Gastroesophageal sphincter (tissue), 4 donors: ENCODE measurements at regions not wholly inside any gene's neighbourhood (a gene's known extent, or its start where the extent isn't known, plus 50 kb on each side); places are given as distances from the start of the nearest gene placed in this dataset.

Source experiments
- ATAC-seq: fragments of 150-250 bp; one replicate; pipeline ENCODE4 v1.9.1; 2016; ENCODE audit warnings: mild to moderate bottlenecking, moderate library complexity
- H3K27ac ChIP-seq, 4 donors: fragments of 200-600 bp; sonication (generic) in 3 of 4; 1 replicate in 3 of 4; 2 replicates in 1 of 4; pipeline ENCODE4 v1.5.1; 2016 to 2019
- H3K27me3 ChIP-seq: fragments of 200-600 bp; sonication (generic); one replicate; pipeline ENCODE4 v1.5.1; 2019
- H3K36me3 ChIP-seq, 2 donors: fragments of 200-600 bp; sonication (generic); one replicate each; pipeline ENCODE4 v1.5.1; 2019; ENCODE audit warnings: control low read depth in 1 of 2
- H3K4me1 ChIP-seq, 3 donors: fragments of 200-600 bp; sonication (generic); 1 replicate in 2 of 3; 2 replicates in 1 of 3; pipeline ENCODE4 v1.5.1; 2016 to 2019; ENCODE audit warnings: control low read depth in 2 of 3
- H3K4me3 ChIP-seq, 2 donors: fragments of 200-600 bp; sonication (generic); one replicate each; pipeline ENCODE4 v1.5.1; 2019; ENCODE audit warnings: mild to moderate bottlenecking in 1 of 2, moderate library complexity in 1 of 2
- H3K9me3 ChIP-seq, 3 donors: fragments of 200-600 bp; sonication (generic); one replicate each; pipeline ENCODE4 v1.5.1; 2017 to 2019; ENCODE audit warnings: control low read depth in 2 of 3
- EP300 ChIP-seq: sonication (generic); formaldehyde crosslinking; IDR thresholded peaks from one replicate; pipeline ENCODE4 v1.6.1; 2017; ENCODE audit warnings: antibody characterized with exemption, mild to moderate bottlenecking
- POLR2A ChIP-seq, 2 donors: fragments of 450-650 bp; IDR thresholded peaks; one replicate each; pipeline ENCODE4 v1.6.1; 2017; ENCODE audit warnings: antibody characterized with exemption in 2 of 2, mild to moderate bottlenecking in 2 of 2, moderate library complexity in 1 of 2
- POLR2AphosphoS5 ChIP-seq: sonication (generic); formaldehyde crosslinking; IDR thresholded peaks from one replicate; pipeline ENCODE4 v1.6.1; 2017; ENCODE audit warnings: antibody characterized with exemption
- WGBS, 2 donors: methylation state at CpG; one replicate each; pipeline ENCODE4 v1.1.5; 2018; ENCODE audit warnings: low coverage in 1 of 2; 5-methylcytosine and 5-hydroxymethylcytosine counted together
- TF ChIP-seq, protein P1 (sequence below), 4 experiments: fragments of 200-600 bp in 2 of 4; fragments of 450-650 bp in 2 of 4; sonication (generic) in 1 of 4; IDR thresholded peaks; one replicate each; pipeline ENCODE4 v1.5.1; 2017 to 2019; ENCODE audit warnings: antibody characterized with exemption in 4 of 4, mild to moderate bottlenecking in 2 of 4, moderate library complexity in 2 of 4

- Histone ChIP-seq H3K27ac (no peak overlapping the region), H3K9me3 (peaks cover 0 to 9% (median 0%) of the 10 kb centered on the region in 3 donors), H3K36me3 (no peaks in the 10 kb centered on the region), H3K4me1 (no peaks in the 10 kb centered on the region), H3K27me3 (peaks cover 35% of the 10 kb centered on the region), H3K4me3 (no peak overlapping the region)
- 71% methylated on average over 1 of the region's 1 CpG; no CpG with 5 or more reads in 1 of the 2 donors for WGBS, 2 donors
- TF ChIP-seq POLR2AphosphoS5 (no peak), EP300 (no peak), POLR2A (IDR thresholded peaks at IDR 0.05) (no peak)
- TF ChIP-seq, protein P1, sequence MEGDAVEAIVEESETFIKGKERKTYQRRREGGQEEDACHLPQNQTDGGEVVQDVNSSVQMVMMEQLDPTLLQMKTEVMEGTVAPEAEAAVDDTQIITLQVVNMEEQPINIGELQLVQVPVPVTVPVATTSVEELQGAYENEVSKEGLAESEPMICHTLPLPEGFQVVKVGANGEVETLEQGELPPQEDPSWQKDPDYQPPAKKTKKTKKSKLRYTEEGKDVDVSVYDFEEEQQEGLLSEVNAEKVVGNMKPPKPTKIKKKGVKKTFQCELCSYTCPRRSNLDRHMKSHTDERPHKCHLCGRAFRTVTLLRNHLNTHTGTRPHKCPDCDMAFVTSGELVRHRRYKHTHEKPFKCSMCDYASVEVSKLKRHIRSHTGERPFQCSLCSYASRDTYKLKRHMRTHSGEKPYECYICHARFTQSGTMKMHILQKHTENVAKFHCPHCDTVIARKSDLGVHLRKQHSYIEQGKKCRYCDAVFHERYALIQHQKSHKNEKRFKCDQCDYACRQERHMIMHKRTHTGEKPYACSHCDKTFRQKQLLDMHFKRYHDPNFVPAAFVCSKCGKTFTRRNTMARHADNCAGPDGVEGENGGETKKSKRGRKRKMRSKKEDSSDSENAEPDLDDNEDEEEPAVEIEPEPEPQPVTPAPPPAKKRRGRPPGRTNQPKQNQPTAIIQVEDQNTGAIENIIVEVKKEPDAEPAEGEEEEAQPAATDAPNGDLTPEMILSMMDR (IDR thresholded peaks at IDR 0.05) = no peak
- no peak for ATAC-seq
Observed at GRCh38 chr12:115898670-115899069, 378.8 kb downstream of the MED13L start.

- Histone ChIP-seq H3K4me1 (no peaks in the 10 kb centered on the region), H3K27ac (no peak overlapping the region), H3K9me3 (peaks cover 0 to 2% (median 0%) of the 10 kb centered on the region in 3 donors), H3K36me3 (no peaks in the 10 kb centered on the region), H3K4me3 (no peak overlapping the region), H3K27me3 (peaks cover 44% of the 10 kb centered on the region)
- no peak for TF ChIP-seq POLR2AphosphoS5
- TF ChIP-seq, protein P1 (IDR thresholded peaks at IDR 0.05) = no peak
- TF ChIP-seq EP300 = no peak
- TF ChIP-seq POLR2A (IDR thresholded peaks at IDR 0.05) = no peak
- WGBS, 2 donors = 7 to 11% methylated on average over 3 of the region's 3 CpGs
- ATAC-seq = no peak
Observed at GRCh38 chr12:115897729-115898128, 379.8 kb downstream of the MED13L start.

- TF ChIP-seq, protein P1 (IDR thresholded peaks at IDR 0.05) = no peak
- TF ChIP-seq EP300 (no peak), POLR2A (IDR thresholded peaks at IDR 0.05) (no peak), POLR2AphosphoS5 (no peak)
- WGBS, 2 donors = 100% methylated on average over 1 of the region's 1 CpG
- no peaks in the 10 kb centered on the region for H3K4me1 ChIP-seq
- no peak for ATAC-seq
- H3K9me3 ChIP-seq = no peaks in the 10 kb centered on the region
- peaks cover 38% of the 10 kb centered on the region for H3K27me3 ChIP-seq
- no peaks in the 10 kb centered on the region for H3K36me3 ChIP-seq
- no peak overlapping the region for H3K27ac ChIP-seq
- no peak overlapping the region for H3K4me3 ChIP-seq
Observed at GRCh38 chr12:115895247-115895646, 382.2 kb downstream of the MED13L start.

DNA sequence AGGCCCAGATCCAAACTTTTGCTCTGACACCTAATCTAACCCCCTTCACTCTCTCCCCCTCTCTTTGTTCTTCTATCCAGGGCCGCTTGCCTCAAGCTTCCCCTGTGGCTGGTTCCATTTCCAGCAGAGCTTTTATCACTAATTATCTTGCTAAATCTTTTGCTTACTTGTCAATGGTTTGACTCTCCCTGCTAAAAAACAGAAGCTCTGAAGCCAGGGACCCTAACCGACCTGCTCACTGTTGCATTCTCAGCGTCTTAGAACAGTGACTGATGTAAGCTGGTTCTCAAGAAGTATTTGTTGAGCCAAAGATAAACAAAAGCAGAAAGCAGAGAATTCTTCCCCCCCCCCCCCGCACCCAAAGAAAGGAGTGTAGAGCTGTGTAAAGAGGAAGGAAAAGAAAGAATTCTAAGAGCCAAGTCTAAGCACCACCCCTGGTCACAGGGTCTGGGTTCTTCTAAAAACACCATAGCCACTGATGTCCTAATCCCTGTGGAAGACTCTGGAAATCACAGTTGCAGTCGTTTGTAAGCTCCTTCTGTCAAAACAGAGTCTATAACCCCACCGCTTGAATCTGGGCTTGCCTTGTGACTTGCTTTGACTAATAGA lies 385.8 kb downstream of the MED13L start:
- no peak for ATAC-seq
- Histone ChIP-seq H3K27me3 (peaks cover 43% of the 10 kb centered on the region), H3K4me1 (no peaks in the 10 kb centered on the region), H3K9me3 (no peaks in the 10 kb centered on the region), H3K4me3 (no peak overlapping the region), H3K36me3 (no peaks in the 10 kb centered on the region), H3K27ac (no peak overlapping the region)
- TF ChIP-seq POLR2A (IDR thresholded peaks at IDR 0.05) (no peak), EP300 (no peak), POLR2AphosphoS5 (no peak)
- TF ChIP-seq, protein P1 (IDR thresholded peaks at IDR 0.05) = no peak
- 27 to 33% methylated on average over 4 of the region's 6 CpGs for WGBS, 2 donors

DNA sequence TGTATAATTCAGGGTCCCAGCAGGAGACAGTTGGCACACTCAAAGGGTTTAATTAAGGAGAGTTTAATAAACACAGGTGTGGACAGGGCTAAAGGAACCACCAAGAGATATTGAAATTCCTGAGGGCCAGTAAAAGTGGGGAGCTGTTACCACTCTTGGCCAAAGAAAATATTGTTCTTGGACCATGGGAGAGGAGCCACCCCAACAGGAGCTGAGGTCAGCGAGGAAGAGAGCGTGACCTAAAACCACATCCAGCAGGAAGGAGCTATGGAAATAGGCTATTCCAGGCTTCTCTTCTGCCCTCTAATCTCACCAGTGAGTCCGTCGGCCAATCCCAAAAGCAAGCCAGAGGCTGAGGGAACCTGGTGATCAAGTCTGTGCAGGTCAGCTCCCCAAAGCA lies 390.8 kb downstream of the MED13L start:
- Histone ChIP-seq H3K36me3 (no peaks in the 10 kb centered on the region), H3K27ac (no peak overlapping the region), H3K4me1 (no peaks in the 10 kb centered on the region), H3K4me3 (no peak overlapping the region), H3K9me3 (no peaks in the 10 kb centered on the region), H3K27me3 (peaks cover 40% of the 10 kb centered on the region)
- no peak for ATAC-seq
- TF ChIP-seq, protein P1 (IDR thresholded peaks at IDR 0.05) = no peak
- TF ChIP-seq POLR2AphosphoS5 = no peak
- TF ChIP-seq EP300 = no peak
- TF ChIP-seq POLR2A (IDR thresholded peaks at IDR 0.05) = no peak
- WGBS, 2 donors = 79 to 100% methylated on average over 2 to 4 of the region's 4 CpGs
